ENCODE measurements at regions not wholly inside any gene's neighbourhood (a gene's known extent, or its start where the extent isn't known, plus 50 kb on each side); places are given as distances from the start of the nearest gene placed in this dataset.

GRCh38 chr7:30212701-30213111, 71.7 kb upstream of the ZNRF2 start:
- peak; percentile 33 for DNase-seq (ENCODE audit: low spot score)

GRCh38 chr7:30213637-30214036, 70.8 kb upstream of the ZNRF2 start:
- no peak for DNase-seq (ENCODE audit: low spot score)

- no peak for DNase-seq (ENCODE audit: low spot score)
Measured at GRCh38 chr7:30214651-30215137, 69.7 kb upstream of the ZNRF2 start.

- DNase-seq (ENCODE audit: low spot score): no peak
Measured at GRCh38 chr7:30221764-30222163, 62.6 kb upstream of the ZNRF2 start.

GRCh38 chr7:30222515-30223215, 61.7 kb upstream of the ZNRF2 start:
- DNase-seq (ENCODE audit: low spot score): no peak

- DNase-seq (ENCODE audit: low spot score): no peak
Measured at GRCh38 chr7:30223896-30224295, 60.5 kb upstream of the ZNRF2 start.

GRCh38 chr7:30224511-30225062, 59.8 kb upstream of the ZNRF2 start:
- no peak for DNase-seq (ENCODE audit: low spot score)

GRCh38 chr7:30225863-30226613, 58.4 kb upstream of the ZNRF2 start:
- DNase-seq (ENCODE audit: low spot score): peak; percentile 77

- no peak for DNase-seq (ENCODE audit: low spot score)
Measured at GRCh38 chr7:30226614-30227268, 57.7 kb upstream of the ZNRF2 start.

- DNase-seq (ENCODE audit: low spot score): no peak
Measured at GRCh38 chr7:30231271-30231670, 53.1 kb upstream of the ZNRF2 start.

- DNase-seq (ENCODE audit: low spot score): no peak
Measured at GRCh38 chr7:30232391-30232790, 52.0 kb upstream of the ZNRF2 start.
